ENCODE measurements at regions not wholly inside any gene's neighbourhood (a gene's known extent, or its start where the extent isn't known, plus 50 kb on each side); places are given as distances from the start of the nearest gene placed in this dataset.

GRCh38 chr9:109845226-109845625 is 65.2 kb downstream of the PALM2AKAP2 start:
- Histone ChIP-seq H3K4me3 (no peak overlapping the region), H3K27me3 (replicated peaks; ENCODE audit: insufficient read depth) (no peaks in the 10 kb centered on the region), H3K27ac (no peak overlapping the region), H3K36me3 (no peaks in the 10 kb centered on the region), H3K9me3 (no peaks in the 10 kb centered on the region), H3K4me1 (replicated peaks) (no peaks in the 10 kb centered on the region)
- 100% methylated on average over 2 of the region's 2 CpGs for WGBS
- DNase-seq (ENCODE audit: low spot score): no peak
- no peak for TF ChIP-seq POLR2AphosphoS5 (IDR thresholded peaks at IDR 0.05)
- TF ChIP-seq POLR2A (IDR thresholded peaks at IDR 0.05): no peak
- TF ChIP-seq, protein P1, sequence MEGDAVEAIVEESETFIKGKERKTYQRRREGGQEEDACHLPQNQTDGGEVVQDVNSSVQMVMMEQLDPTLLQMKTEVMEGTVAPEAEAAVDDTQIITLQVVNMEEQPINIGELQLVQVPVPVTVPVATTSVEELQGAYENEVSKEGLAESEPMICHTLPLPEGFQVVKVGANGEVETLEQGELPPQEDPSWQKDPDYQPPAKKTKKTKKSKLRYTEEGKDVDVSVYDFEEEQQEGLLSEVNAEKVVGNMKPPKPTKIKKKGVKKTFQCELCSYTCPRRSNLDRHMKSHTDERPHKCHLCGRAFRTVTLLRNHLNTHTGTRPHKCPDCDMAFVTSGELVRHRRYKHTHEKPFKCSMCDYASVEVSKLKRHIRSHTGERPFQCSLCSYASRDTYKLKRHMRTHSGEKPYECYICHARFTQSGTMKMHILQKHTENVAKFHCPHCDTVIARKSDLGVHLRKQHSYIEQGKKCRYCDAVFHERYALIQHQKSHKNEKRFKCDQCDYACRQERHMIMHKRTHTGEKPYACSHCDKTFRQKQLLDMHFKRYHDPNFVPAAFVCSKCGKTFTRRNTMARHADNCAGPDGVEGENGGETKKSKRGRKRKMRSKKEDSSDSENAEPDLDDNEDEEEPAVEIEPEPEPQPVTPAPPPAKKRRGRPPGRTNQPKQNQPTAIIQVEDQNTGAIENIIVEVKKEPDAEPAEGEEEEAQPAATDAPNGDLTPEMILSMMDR (IDR thresholded peaks at IDR 0.05): no peak
- intact Hi-C loops (cut with DNase I): no loop called here

GRCh38 chr9:109846776-109847175 is 66.8 kb downstream of the PALM2AKAP2 start:
- no peaks in the 10 kb centered on the region for H3K4me1 ChIP-seq (replicated peaks)
- no peaks in the 10 kb centered on the region for H3K27me3 ChIP-seq (replicated peaks; ENCODE audit: insufficient read depth)
- DNase-seq (ENCODE audit: low spot score): no peak
- intact Hi-C loops (cut with DNase I): no loop called here
- H3K27ac ChIP-seq: no peak overlapping the region
- WGBS: 49% methylated on average over 4 of the region's 4 CpGs
- no peak overlapping the region for H3K4me3 ChIP-seq
- H3K36me3 ChIP-seq: no peaks in the 10 kb centered on the region
- no peaks in the 10 kb centered on the region for H3K9me3 ChIP-seq
- TF ChIP-seq POLR2AphosphoS5 (IDR thresholded peaks at IDR 0.05): no peak
- TF ChIP-seq, protein P1 (IDR thresholded peaks at IDR 0.05): no peak
- no peak for TF ChIP-seq POLR2A (IDR thresholded peaks at IDR 0.05)

DNA sequence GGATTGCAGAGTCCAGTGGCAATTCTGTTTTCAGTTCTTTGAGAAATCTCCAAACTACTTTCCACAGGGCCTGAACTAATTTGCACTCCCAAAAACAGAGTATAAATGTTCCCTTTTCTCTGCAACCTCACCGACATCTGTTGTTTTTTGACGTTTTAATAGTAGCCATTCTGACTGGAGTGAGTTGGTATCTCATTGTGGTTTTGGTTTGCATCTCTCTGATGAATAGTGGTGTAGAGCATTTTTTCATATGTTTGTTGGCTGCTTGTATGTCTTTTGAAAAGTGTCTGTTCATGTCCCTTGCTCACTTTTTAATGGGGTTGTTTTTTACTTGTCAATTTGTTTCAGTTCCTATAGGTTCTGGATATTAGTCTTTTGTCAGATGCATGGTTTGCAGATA is 72.6 kb downstream of the PALM2AKAP2 start:
- Histone ChIP-seq H3K9me3 (no peaks in the 10 kb centered on the region), H3K36me3 (no peaks in the 10 kb centered on the region), H3K27me3 (replicated peaks; ENCODE audit: insufficient read depth) (no peaks in the 10 kb centered on the region), H3K27ac (no peak overlapping the region), H3K4me3 (no peak overlapping the region), H3K4me1 (replicated peaks) (no peaks in the 10 kb centered on the region)
- TF ChIP-seq POLR2AphosphoS5 (IDR thresholded peaks at IDR 0.05): no peak
- TF ChIP-seq, protein P1 (IDR thresholded peaks at IDR 0.05): no peak
- intact Hi-C loops (cut with DNase I): no loop called here
- WGBS: 84% methylated on average over 2 of the region's 2 CpGs
- DNase-seq (ENCODE audit: low spot score): no peak

DNA sequence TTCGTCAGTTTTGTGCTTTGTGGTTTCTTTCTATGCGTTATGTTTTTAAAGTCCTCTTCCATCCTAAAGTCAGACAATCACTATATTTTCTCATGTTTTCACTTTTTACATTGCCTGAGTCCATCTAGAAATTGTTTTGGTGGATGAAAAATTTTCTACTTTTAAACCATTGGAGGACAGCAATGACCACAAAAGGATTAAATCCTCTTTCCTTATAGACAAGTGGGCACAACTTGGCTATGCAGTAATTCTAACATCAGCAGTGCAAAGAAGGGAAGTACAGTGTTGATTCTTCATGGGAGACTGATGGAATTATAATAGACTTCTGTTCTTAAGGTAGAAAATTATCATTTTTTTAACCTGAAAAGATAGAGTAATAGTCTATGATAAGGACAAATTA is 75.5 kb downstream of the PALM2AKAP2 start:
- TF ChIP-seq, protein P1 (IDR thresholded peaks at IDR 0.05): no peak
- no peak for TF ChIP-seq POLR2A (IDR thresholded peaks at IDR 0.05)
- no peak for TF ChIP-seq POLR2AphosphoS5 (IDR thresholded peaks at IDR 0.05)
- WGBS: 90% methylated on average over 2 of the region's 2 CpGs
- intact Hi-C loops (cut with DNase I): no loop called here
- Histone ChIP-seq H3K9me3 (no peaks in the 10 kb centered on the region), H3K4me3 (no peak overlapping the region), H3K27ac (no peak overlapping the region), H3K36me3 (no peaks in the 10 kb centered on the region), H3K4me1 (replicated peaks) (no peaks in the 10 kb centered on the region), H3K27me3 (replicated peaks; ENCODE audit: insufficient read depth) (no peaks in the 10 kb centered on the region)
- DNase-seq (ENCODE audit: low spot score): no peak

- WGBS: 62% methylated on average over 6 of the region's 6 CpGs
- H3K27me3 ChIP-seq (replicated peaks; ENCODE audit: insufficient read depth): no peaks in the 10 kb centered on the region
- H3K4me3 ChIP-seq: no peak overlapping the region
- no peak for TF ChIP-seq POLR2A (IDR thresholded peaks at IDR 0.05)
- TF ChIP-seq POLR2AphosphoS5 (IDR thresholded peaks at IDR 0.05): no peak
- TF ChIP-seq, protein P1 (IDR thresholded peaks at IDR 0.05): no peak
- H3K4me1 ChIP-seq (replicated peaks): no peaks in the 10 kb centered on the region
- no peaks in the 10 kb centered on the region for H3K36me3 ChIP-seq
- DNase-seq (ENCODE audit: low spot score): no peak
- intact Hi-C loops (cut with DNase I): no loop called here
- no peaks in the 10 kb centered on the region for H3K9me3 ChIP-seq
- no peak overlapping the region for H3K27ac ChIP-seq
These were observed 76.8 kb downstream of the PALM2AKAP2 start for GRCh38 chr9:109856785-109857184.
